ENCODE measurements at regions not wholly inside any gene's neighbourhood (a gene's known extent, or its start where the extent isn't known, plus 50 kb on each side); places are given as distances from the start of the nearest gene placed in this dataset.

GRCh38 chr6:16857969-16858592 lies 96.8 kb upstream of the ATXN1 start (continued):
- TF ChIP-seq RAD21 (IDR thresholded peaks at IDR 0.05; ENCODE audit: insufficient read depth, low read depth, low read length) (no peak), USF2 (IDR thresholded peaks at IDR 0.05; ENCODE audit: borderline replicate concordance, low read depth, low read length) (no peak), KDM1A (IDR thresholded peaks at IDR 0.05; ENCODE audit: borderline replicate concordance) (no peak), PKNOX1 (IDR thresholded peaks at IDR 0.05) (no peak), SPI1 (IDR thresholded peaks at IDR 0.05; ENCODE audit: borderline replicate concordance, insufficient read depth, low read depth, low read length) (no peak), HSF1 (IDR thresholded peaks at IDR 0.05; ENCODE audit: low read depth, low read length) (no peak), CHD4 (IDR thresholded peaks at IDR 0.05) (no peak), NRF1 (conservative IDR thresholded peaks at IDR 0.05; ENCODE audit: low read depth, low read length) (no peak), CHD1 (IDR thresholded peaks at IDR 0.05; ENCODE audit: low read depth, low read length) (no peak)
